A549 (cell line): ENCODE measurements at regions not wholly inside any gene's neighbourhood (a gene's known extent, or its start where the extent isn't known, plus 50 kb on each side); places are given as distances from the start of the nearest gene placed in this dataset.

Experiments used
- ATAC-seq, 2 experiments: fragments of 200-7000 bp in 1 of 2; fragments of >200 bp in 1 of 2; cut with Nextera tagmentation in 1 of 2; cut with Tn5 transposase in 1 of 2; 3 replicates each; pipeline versions ENCODE4 v1.8.0 to v1.9.1; 2018 to 2020; ENCODE audit warnings: mild to moderate bottlenecking in 1 of 2, moderate library complexity in 1 of 2
- CTCF ChIA-PET: fragments of 300-600 bp; sonication (Branson Sonifier 250); formaldehyde crosslinking; extraction: SDS; loops from one replicate; lab custom pipeline; 2021; ENCODE audit warnings: antibody characterized with exemption, inconsistent platforms; lab: Yijun Ruan, JAX
- POLR2A ChIA-PET: fragments of 350-600 bp; formaldehyde crosslinking; extraction: SDS; loops from one replicate; lab custom pipeline; 2021; ENCODE audit warnings: antibody characterized with exemption, inconsistent platforms; lab: Yijun Ruan, JAX
- DNase-seq, 2 experiments: peaks; one replicate each; pipeline versions ENCODE4 v3.0.0 to v3.0.0-alpha.2; 2011 to 2016; ENCODE audit warnings: low read depth in 1 of 2, low spot score in 1 of 2
- FAIRE-seq: peaks from 2 replicates; lab custom pipeline; 2011; peaks lifted over from hg19 to GRCh38; lab: Jason Lieb, UNC
- H3K27ac ChIP-seq, 2 experiments: fragments of >200 bp; sonication (Bioruptor Twin); formaldehyde crosslinking; 3 replicates each; pipeline ENCODE4 v1.5.1; 2016 to 2017
- H3K4me1 ChIP-seq: fragments of >200 bp; sonication (Bioruptor Twin); formaldehyde crosslinking; 3 replicates; pipeline ENCODE4 v1.6.1; 2016
- H3K4me2 ChIP-seq: fragments of >200 bp; sonication (Bioruptor Twin); formaldehyde crosslinking; 3 replicates; pipeline ENCODE4 v1.6.1; 2016
- H3K4me3 ChIP-seq: fragments of >200 bp; sonication (Bioruptor Twin); formaldehyde crosslinking; 3 replicates; pipeline ENCODE4 v1.5.1; 2016
- H3K9me3 ChIP-seq: fragments of >200 bp; sonication (Bioruptor Twin); formaldehyde crosslinking; 3 replicates; pipeline ENCODE4 v1.6.1; 2016
- BHLHE40 ChIP-seq: IDR thresholded peaks from 2 replicates; pipeline ENCODE4 v1.6.1; 2012; ENCODE audit warnings: low read depth, low read length, inconsistent platforms
- CBX2 ChIP-seq: fragments of 200-600 bp; sonication (generic); IDR thresholded peaks from 2 replicates; pipeline ENCODE4 v1.6.1; 2016; ENCODE audit warnings: low read depth, mild to moderate bottlenecking, borderline replicate concordance
- CBX8 ChIP-seq: fragments of 200-600 bp; sonication (generic); IDR thresholded peaks from 2 replicates; pipeline ENCODE4 v1.6.1; 2016
- CHD2 ChIP-seq: fragments of 150-350 bp; IDR thresholded peaks from 2 replicates; pipeline ENCODE4 v1.6.1; 2014; ENCODE audit warnings: low read length; ENCODE audit not compliant: partially characterized antibody
- EHF ChIP-seq: fragments of 250-450 bp; sonication (Bioruptor Pico); IDR thresholded peaks from 2 replicates; pipeline ENCODE4 v1.5.0; 2020; ENCODE audit warnings: mild to moderate bottlenecking
- EHMT2 ChIP-seq: fragments of 200-600 bp; sonication (generic); IDR thresholded peaks from 2 replicates; pipeline ENCODE4 v1.6.1; 2016; ENCODE audit warnings: antibody characterized with exemption, low read depth, mild to moderate bottlenecking, moderate library complexity
- ESRRA ChIP-seq: fragments of 150-350 bp; IDR thresholded peaks from 2 replicates; pipeline ENCODE4 v1.6.1; 2014; ENCODE audit warnings: mild to moderate bottlenecking, low read length, borderline replicate concordance
- FOSB ChIP-seq: fragments of 250-450 bp; sonication (Bioruptor Pico); IDR thresholded peaks from 2 replicates; pipeline ENCODE4 v1.5.0; 2020; ENCODE audit warnings: mild to moderate bottlenecking, moderate library complexity
- HDAC2 ChIP-seq: fragments of 200-600 bp; sonication (generic); IDR thresholded peaks from 2 replicates; pipeline ENCODE4 v1.6.1; 2016
- HOXA7 ChIP-seq: fragments of 250-450 bp; sonication (Bioruptor Pico); IDR thresholded peaks from 2 replicates; pipeline ENCODE4 v1.5.0; 2020; ENCODE audit warnings: mild to moderate bottlenecking, moderate library complexity
- HOXB13 ChIP-seq: fragments of 250-450 bp; sonication (Bioruptor Pico); IDR thresholded peaks from 2 replicates; pipeline ENCODE4 v1.5.0; 2020; ENCODE audit warnings: low read depth, mild to moderate bottlenecking, moderate library complexity
- HOXB5 ChIP-seq: fragments of 250-450 bp; sonication (Bioruptor Pico); IDR thresholded peaks from 2 replicates; pipeline ENCODE4 v1.5.0; 2020; ENCODE audit warnings: mild to moderate bottlenecking, moderate library complexity
- KDM5A ChIP-seq: fragments of 200-600 bp; sonication (generic); IDR thresholded peaks from 2 replicates; pipeline ENCODE4 v1.6.1; 2016; ENCODE audit warnings: antibody characterized with exemption, mild to moderate bottlenecking
- MAZ ChIP-seq: fragments of 150-350 bp; IDR thresholded peaks from 2 replicates; pipeline ENCODE4 v1.6.1; 2014; ENCODE audit warnings: antibody characterized with exemption, low read depth, low read length, borderline replicate concordance
- NFE2L2 ChIP-seq: fragments of 150-350 bp; conservative IDR thresholded peaks from 2 replicates; pipeline ENCODE4 v1.6.1; 2014; ENCODE audit warnings: low read length
- NPAS2 ChIP-seq: fragments of 250-450 bp; sonication (Bioruptor Pico); IDR thresholded peaks from 2 replicates; pipeline ENCODE4 v1.8.0; 2022; ENCODE audit warnings: mild to moderate bottlenecking, moderate library complexity, borderline replicate concordance
- RARB ChIP-seq: fragments of 250-450 bp; sonication (Bioruptor Pico); IDR thresholded peaks from 2 replicates; pipeline ENCODE4 v1.8.0; 2021; ENCODE audit warnings: mild to moderate bottlenecking, moderate library complexity
- RCOR1 ChIP-seq: fragments of 150-350 bp; IDR thresholded peaks from 2 replicates; pipeline ENCODE4 v1.6.1; 2014; ENCODE audit warnings: antibody characterized with exemption, low read length, low read depth
- SREBF2 ChIP-seq: fragments of 450-650 bp; IDR thresholded peaks from 2 replicates; pipeline ENCODE4 v1.6.1; 2014; ENCODE audit warnings: mild to moderate bottlenecking, moderate library complexity
- TP53 ChIP-seq: fragments of 250-450 bp; sonication (Bioruptor Pico); IDR thresholded peaks from 2 replicates; pipeline ENCODE4 v1.5.0; 2021; ENCODE audit warnings: mild to moderate bottlenecking, moderate library complexity
- WGBS: methylation state at CpG from one replicate; pipeline ENCODE4 v1.1.6; 2017; ENCODE audit errors: missing lambda C conversion rate; 5-methylcytosine and 5-hydroxymethylcytosine counted together
- TF ChIP-seq, protein P1 (sequence below): fragments of 150-350 bp; IDR thresholded peaks from 2 replicates; pipeline ENCODE4 v1.6.1; 2014; ENCODE audit warnings: low read depth, mild to moderate bottlenecking, low read length
- TF ChIP-seq, protein P2 (sequence below): fragments of 200-600 bp; sonication (generic); IDR thresholded peaks from 2 replicates; pipeline ENCODE4 v1.6.1; 2016; ENCODE audit warnings: antibody characterized with exemption, mild to moderate bottlenecking, moderate library complexity

DNA sequence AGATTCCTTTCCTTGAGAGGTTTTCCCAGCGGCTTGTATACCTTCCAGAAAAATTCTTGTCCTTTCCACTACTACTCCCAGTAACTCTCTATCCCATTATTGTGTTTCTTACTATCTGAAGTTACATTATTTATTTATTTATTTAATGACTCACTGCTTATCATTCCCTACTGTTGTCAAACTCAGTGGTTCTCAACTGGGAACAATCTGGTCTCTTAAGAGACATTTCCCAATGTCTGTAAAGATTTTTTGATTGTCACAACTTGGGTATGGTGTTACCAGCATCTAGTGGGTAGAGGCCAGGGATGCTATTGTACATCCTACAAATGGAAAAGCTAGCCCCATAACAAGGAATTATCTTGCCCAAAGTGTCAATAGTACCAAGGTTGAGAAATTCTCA, 771.5 kb upstream of the ADGRL2 start:
- ChIA-PET CTCF (no interaction called here), POLR2A (no interaction called here)
- no peak for FAIRE-seq
- H3K27ac ChIP-seq, result no peak overlapping the region
- WGBS, result 12% methylated on average over 1 of the region's 1 CpG
- TF ChIP-seq RCOR1 (no peak), HOXB5 (no peak), NFE2L2 (no peak), ESRRA (no peak), CHD2 (no peak), KDM5A (no peak), RARB (no peak), EHMT2 (no peak), HOXA7 (CRISPR knock-in tag) (no peak), CBX8 (no peak), HDAC2 (no peak), CBX2 (no peak), SREBF2 (no peak), TP53 (CRISPR knock-in tag) (no peak), HOXB13 (no peak), EHF (no peak), MAZ (no peak), BHLHE40 (no peak), NPAS2 (CRISPR knock-in tag) (no peak)
- TF ChIP-seq, protein P1, sequence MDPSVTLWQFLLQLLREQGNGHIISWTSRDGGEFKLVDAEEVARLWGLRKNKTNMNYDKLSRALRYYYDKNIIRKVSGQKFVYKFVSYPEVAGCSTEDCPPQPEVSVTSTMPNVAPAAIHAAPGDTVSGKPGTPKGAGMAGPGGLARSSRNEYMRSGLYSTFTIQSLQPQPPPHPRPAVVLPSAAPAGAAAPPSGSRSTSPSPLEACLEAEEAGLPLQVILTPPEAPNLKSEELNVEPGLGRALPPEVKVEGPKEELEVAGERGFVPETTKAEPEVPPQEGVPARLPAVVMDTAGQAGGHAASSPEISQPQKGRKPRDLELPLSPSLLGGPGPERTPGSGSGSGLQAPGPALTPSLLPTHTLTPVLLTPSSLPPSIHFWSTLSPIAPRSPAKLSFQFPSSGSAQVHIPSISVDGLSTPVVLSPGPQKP, result no peak
- no peaks in the 10 kb centered on the region; the same call in 2 of the 3 replicates for H3K9me3 ChIP-seq
- no peak for DNase-seq
- ATAC-seq, result no peak
- no peak overlapping the region for H3K4me3 ChIP-seq
- H3K4me1 ChIP-seq, result no peaks in the 10 kb centered on the region
- no peak overlapping the region for H3K4me2 ChIP-seq

DNA sequence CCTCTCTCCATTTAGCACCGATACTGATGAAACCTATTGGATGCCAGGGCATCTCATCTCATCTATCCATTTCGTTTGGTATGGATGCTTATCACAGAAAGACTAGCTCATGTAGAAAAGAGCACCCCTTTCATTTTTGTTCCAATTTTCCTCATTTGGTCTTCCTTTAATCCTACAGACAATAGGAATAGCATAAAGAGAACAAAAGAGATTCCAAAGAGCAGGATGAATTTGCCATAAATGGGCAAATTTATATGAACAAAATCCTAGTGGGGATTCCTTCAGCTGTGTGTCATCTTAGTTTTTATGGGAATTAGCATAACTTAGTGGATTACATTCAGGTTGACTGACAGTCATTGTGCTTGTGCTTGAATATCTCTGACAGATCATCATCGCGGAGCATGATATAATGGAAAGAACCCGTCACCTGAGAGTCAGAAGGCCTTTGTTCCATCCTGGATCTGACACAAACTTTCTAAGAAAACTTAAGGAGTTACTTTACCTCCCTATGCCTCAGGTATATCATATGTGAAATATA, 777.5 kb upstream of the ADGRL2 start:
- TF ChIP-seq FOSB (CRISPR knock-in tag) (no peak), BHLHE40 (no peak)
- TF ChIP-seq, protein P2, sequence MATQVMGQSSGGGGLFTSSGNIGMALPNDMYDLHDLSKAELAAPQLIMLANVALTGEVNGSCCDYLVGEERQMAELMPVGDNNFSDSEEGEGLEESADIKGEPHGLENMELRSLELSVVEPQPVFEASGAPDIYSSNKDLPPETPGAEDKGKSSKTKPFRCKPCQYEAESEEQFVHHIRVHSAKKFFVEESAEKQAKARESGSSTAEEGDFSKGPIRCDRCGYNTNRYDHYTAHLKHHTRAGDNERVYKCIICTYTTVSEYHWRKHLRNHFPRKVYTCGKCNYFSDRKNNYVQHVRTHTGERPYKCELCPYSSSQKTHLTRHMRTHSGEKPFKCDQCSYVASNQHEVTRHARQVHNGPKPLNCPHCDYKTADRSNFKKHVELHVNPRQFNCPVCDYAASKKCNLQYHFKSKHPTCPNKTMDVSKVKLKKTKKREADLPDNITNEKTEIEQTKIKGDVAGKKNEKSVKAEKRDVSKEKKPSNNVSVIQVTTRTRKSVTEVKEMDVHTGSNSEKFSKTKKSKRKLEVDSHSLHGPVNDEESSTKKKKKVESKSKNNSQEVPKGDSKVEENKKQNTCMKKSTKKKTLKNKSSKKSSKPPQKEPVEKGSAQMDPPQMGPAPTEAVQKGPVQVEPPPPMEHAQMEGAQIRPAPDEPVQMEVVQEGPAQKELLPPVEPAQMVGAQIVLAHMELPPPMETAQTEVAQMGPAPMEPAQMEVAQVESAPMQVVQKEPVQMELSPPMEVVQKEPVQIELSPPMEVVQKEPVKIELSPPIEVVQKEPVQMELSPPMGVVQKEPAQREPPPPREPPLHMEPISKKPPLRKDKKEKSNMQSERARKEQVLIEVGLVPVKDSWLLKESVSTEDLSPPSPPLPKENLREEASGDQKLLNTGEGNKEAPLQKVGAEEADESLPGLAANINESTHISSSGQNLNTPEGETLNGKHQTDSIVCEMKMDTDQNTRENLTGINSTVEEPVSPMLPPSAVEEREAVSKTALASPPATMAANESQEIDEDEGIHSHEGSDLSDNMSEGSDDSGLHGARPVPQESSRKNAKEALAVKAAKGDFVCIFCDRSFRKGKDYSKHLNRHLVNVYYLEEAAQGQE, result no peak
- 52% methylated on average over 5 of the region's 5 CpGs for WGBS
- POLR2A ChIA-PET, result no interaction called here
- H3K9me3 ChIP-seq, result no peaks in the 10 kb centered on the region
- H3K4me2 ChIP-seq, result no peak overlapping the region
- H3K27ac ChIP-seq, result no peak overlapping the region
- no peak overlapping the region for H3K4me3 ChIP-seq
- no peaks in the 10 kb centered on the region for H3K4me1 ChIP-seq
- FAIRE-seq (no peak), ATAC-seq (no peak), DNase-seq (no peak)
- CTCF ChIA-PET, result no interaction called here

DNA sequence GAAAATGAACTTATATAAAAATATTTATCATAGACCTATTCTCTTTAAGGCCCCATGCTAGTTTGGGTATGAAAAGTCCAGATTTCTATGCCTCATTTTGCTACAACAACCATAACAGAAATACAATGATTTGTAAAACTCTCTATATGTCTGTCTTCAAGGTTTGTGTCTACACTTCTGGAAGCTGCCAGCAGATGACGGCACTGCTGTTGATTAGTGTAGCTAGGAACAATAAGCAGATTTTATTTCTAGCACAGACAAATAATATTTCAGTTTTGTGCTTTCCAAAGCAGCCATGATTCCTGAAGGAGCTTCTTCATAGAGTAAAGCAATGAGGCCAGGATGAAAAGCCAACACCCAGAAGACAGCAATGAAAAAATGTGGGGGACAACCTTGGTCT, 779.6 kb upstream of the ADGRL2 start:
- ATAC-seq (no peak), FAIRE-seq (no peak), DNase-seq (no peak)
- H3K27ac ChIP-seq, result no peak overlapping the region
- CTCF ChIA-PET, result interaction anchor here (1.0 kb wide), 1 partner anchor 251 kb away, joined by 3 read pairs; no protein-coding TSS in a partner anchor
- H3K4me1 ChIP-seq, result no peaks in the 10 kb centered on the region
- POLR2A ChIA-PET, result no interaction called here
- H3K4me3 ChIP-seq, result no peak overlapping the region
- no peak for TF ChIP-seq CBX2
- WGBS, result 73% methylated on average over 1 of the region's 1 CpG
- no peak overlapping the region for H3K4me2 ChIP-seq
- H3K9me3 ChIP-seq, result no peaks in the 10 kb centered on the region
